NOMO-1 treated with dmso at 0.1 percent for 144 hours (cell line): ENCODE measurements at regions not wholly inside any gene's neighbourhood (a gene's known extent, or its start where the extent isn't known, plus 50 kb on each side); places are given as distances from the start of the nearest gene placed in this dataset.
"Not testable (repeated sequence)": the region's sequence is repeated elsewhere in the genome, so short reads cannot be mapped to it uniquely, and the experiment has no call there.

ENCODE experiments used
- DNase-seq: peaks from one replicate; lab custom pipeline; 2025; ENCODE audit not compliant: unreplicated experiment; lab: John Stamatoyannopoulos, UW

DNA sequence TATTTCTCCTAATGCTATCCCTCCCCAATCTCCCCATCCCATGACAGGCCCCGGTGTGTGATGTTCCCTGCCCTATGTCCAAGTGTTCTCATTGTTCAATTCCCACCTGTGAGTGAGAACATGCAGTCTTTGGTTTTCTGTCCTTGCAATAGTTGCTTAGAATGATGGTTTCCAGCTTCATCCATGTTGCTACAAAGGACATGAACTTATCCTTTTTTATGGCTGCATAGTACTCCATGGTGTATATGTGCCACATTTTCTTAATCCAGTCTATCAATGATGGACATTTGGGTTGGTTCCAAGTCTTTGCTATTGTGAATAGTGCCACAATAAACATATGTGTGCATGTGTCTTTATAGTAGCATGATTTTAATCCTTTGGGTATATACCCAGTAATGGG lies 51.3 kb upstream of the RIOK2 start:
- DNase-seq = not testable (repeated sequence)

- no peak for DNase-seq
Observed at GRCh38 chr5:97242341-97242740, 59.3 kb upstream of the RIOK2 start.

- no peak for DNase-seq
Observed at GRCh38 chr5:97243353-97243752, 60.3 kb upstream of the RIOK2 start.

- DNase-seq = no peak
Observed at GRCh38 chr5:97245386-97245785, 62.3 kb upstream of the RIOK2 start.

GRCh38 chr5:97250113-97250512 lies 67.1 kb upstream of the RIOK2 start:
- DNase-seq = no peak

GRCh38 chr5:97266076-97266475 lies 83.0 kb upstream of the RIOK2 start:
- DNase-seq = no peak

GRCh38 chr5:97266576-97266975 lies 83.5 kb upstream of the RIOK2 start:
- DNase-seq = no peak

DNA sequence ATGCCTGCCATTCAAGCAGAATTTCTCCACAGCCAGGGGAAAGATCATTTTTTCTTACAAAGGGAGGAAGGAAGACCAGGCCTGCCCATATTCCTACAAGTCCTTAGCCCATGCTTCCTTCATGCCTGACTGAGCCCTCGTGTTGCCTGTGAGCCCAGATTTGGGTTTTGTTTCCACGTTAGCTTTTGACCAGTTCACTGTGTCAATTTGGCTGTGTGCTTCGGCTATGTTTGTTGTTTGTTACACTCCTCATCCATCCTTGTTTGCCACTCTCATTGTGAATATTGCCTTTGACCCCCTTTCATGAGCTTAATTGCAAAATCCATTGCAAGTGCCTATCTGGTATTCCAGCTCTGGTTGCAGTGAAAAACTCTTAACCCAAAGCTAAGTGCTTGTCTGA lies 84.7 kb upstream of the RIOK2 start:
- DNase-seq = no peak

- no peak for DNase-seq
Observed at GRCh38 chr5:97276474-97277120, 93.5 kb upstream of the RIOK2 start.

DNA sequence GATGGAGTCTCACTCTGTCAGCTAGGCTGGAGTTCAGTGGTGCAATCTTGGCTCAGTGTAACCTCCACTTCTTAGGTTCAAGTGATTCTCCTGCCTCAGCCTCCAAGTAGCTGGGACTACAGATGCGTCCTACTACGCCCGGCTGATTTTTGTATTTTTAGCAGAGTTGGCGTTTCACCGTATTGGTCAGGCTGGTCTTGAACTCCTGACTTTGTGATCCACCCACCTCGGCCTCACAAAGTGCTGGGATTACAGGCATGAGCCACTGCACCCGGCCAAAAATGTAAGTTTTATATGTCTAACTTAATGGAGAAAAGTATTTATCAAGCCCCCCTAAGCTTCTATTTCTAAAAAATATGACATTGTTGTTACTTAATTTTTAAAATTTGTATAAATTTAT lies 98.2 kb upstream of the RIOK2 start:
- DNase-seq = no peak

- no peak for DNase-seq
Observed at GRCh38 chr5:97297063-97297703, 114.1 kb upstream of the RIOK2 start.

DNA sequence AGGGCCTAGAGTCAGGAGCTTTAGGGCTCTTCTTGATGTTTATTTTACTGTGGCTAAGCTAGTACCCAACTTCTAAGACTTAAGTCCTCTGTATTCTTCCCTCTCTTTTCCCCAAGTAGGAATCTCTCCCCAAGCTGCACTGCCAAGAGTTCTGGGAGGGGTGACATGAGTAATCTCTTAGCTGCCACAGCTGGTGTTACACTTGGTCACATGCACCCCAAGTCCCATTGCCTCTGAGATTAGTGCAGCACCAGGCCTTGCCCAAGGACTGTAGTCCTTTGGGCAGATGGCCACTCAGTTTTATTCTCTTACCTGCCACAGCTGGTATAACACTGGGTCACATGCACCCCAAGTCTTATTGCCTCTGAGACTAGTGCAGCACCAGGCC lies 114.7 kb upstream of the RIOK2 start:
- DNase-seq = no peak

- not testable (repeated sequence) for DNase-seq
Observed at GRCh38 chr5:97301181-97301580, 118.1 kb upstream of the RIOK2 start.

DNA sequence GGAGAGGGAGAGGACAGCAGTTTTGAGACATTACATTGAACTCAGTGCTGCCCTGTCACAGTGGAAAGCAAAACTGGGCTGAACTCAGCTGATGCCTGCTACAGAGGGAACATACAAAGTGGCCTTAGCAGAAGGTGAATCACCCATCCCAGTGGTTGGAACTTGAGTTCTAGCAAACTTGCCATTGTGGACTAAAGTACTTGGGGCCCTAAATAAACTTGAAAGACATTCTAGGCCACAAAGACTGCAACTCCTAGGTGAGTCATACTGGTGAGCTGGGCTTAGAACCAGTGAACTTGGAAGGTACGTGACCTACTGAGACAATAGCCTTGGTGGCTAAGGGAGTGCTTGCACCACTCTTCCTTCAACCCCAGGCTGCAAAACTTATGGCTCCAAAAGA lies 155.7 kb upstream of the RIOK2 start:
- DNase-seq = no peak

- no peak for DNase-seq
Observed at GRCh38 chr5:97355775-97356174, 172.7 kb upstream of the RIOK2 start.

DNA sequence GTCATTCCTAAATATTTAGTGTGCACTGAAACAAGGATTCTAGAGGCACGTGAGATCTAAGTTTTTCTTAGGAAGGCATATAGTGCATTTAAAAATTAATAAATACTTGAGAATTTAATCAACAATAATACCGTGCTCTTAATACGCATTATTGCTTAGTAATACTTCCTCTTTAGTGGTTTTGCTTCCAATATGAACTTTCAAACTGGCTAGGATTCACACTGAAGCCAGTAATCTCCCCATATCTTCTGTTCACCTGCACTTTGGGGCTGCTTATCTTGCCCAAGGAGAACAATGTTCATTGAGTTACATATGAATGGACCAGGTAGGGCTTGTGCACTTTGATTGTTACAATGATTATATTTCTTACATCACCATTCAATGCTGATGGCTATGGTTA lies 180.5 kb upstream of the RIOK2 start:
- DNase-seq = no peak

GRCh38 chr5:97364731-97365130 lies 181.7 kb upstream of the RIOK2 start:
- no peak for DNase-seq

DNA sequence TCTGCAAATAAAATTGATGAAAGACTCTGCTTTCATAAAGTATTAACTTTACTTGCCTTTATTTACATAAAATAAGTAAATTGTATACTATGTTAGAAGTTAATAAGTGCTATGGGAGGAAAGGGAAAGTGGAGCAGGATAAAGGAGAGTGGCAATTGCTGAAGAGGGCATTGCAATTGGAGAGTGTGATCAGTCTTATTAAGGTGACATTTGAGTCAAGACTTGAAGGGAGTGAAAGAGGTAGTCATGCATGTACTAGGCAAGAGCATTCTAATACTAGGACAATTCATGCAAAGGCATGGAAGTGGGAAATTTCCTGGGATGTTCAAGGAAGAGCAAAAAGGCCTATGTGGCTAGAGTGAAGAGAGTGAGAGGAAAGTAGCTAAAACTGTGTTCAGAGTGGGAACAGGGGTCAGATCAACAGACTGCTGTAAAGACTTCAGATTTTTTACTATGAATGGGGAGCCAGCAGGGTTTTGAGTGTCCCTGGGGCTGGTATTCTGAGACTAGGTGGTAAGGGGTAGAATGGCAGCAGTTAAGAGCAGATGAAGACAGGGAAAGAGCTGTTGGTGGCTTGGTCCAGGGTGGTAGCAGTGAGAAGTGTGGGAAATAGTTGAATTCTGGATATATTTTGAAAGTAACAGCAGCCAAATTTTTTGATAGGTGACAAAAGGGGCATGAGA lies 182.3 kb upstream of the RIOK2 start:
- no peak for DNase-seq

DNA sequence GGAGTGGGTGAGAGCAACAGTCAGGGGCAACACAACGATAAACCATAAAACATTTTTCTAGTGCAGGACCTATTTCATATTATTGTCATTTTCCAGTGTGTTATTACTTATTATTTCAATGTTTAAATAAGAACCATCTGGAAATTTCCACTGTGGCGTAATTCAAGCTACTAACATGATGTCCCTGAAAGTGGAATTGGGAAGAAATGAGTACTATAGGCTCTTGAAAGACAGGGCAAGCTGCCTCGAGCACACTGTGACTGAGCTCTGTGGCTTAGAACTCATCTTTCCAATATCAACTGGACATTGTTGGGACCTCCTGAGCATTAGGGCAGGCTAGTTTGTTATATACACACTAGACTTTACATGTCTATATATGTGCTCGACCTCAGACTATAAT lies 182.9 kb upstream of the RIOK2 start:
- no peak for DNase-seq

DNA sequence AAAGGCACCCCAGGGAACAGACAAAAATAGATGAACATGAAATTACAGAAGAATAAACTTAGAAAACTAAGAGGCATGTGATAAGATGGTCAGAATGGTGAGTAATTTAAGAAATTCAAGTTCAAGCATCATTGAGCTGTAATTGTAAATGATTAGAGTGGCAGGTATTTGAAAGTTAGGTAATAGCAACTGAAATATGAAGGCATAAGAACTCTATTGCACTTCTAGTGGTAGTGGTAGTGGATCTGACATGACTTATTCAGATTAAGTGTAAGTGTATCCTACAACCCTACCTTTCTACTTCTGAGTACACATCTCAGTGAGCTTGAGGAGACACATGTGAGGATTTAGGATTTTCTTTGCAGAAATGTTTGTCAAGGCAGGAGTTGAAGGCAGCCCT lies 192.9 kb upstream of the RIOK2 start:
- DNase-seq = no peak

DNA sequence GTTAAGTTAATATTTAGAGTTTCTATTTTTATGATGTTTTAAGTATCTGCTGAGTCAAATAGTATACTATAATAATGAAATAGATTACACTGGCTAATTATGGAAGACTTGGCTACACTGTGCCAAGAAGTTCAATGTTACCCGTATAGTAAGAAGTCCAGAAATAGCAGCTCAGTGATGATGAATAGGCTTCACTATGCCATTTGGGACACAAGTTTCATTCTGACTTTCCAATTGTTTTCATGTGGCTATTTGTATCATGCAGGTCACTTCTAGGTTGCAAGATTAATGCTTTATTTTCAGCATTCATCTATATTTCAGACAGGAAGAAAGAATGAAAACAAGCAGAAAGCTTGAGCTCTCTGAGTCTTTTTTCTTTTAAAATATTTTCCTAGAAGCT lies 194.5 kb upstream of the RIOK2 start:
- DNase-seq = no peak

DNA sequence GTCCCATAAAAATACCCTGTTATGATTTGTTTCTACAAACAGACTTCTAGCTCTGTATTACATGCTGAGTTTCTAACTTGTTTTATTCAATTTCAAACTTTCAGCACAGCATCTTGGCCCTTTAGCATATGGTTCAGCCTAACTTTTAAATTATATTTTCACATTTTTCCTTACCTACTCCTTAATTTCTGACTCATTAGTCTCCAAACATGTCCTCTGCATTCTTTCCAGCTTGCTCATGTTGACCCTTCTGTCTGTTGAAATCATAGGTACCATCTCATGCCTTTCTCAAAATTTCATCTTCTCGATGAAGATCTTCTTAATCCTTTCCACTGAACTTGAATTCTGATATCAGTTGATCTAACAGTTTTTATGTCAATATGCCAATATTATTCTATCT lies 200.9 kb upstream of the RIOK2 start:
- no peak for DNase-seq

GRCh38 chr5:97388794-97389193 lies 205.7 kb upstream of the RIOK2 start:
- DNase-seq = no peak
